Activated CD4-positive, alpha-beta memory T cell treated with anti-CD3 and anti-CD28 coated beads for 36 hours (primary cell): ENCODE measurements at regions not wholly inside any gene's neighbourhood (a gene's known extent, or its start where the extent isn't known, plus 50 kb on each side); places are given as distances from the start of the nearest gene placed in this dataset.

Experiments
- CTCF ChIA-PET: fragments of 350-600 bp; sonication (Branson Sonifier 250); formaldehyde crosslinking; loops from one replicate; lab custom pipeline; 2021; ENCODE audit warnings: antibody characterized with exemption, inconsistent platforms; lab: Charles Lee
- POLR2A ChIA-PET: fragments of 350-600 bp; sonication (Branson Sonifier 250); formaldehyde crosslinking; loops from one replicate; lab custom pipeline; 2021; ENCODE audit warnings: antibody characterized with exemption; lab: Charles Lee
- DNase-seq: peaks from one replicate; pipeline ENCODE4 v3.0.0-alpha.2; 2020
- H3K27ac Mint-ChIP-seq: one replicate; pipeline ENCODE4 v1.8.0; 2021; ENCODE audit warnings: mixed read lengths
- H3K27me3 Mint-ChIP-seq: one replicate; pipeline ENCODE4 v1.8.0; 2021; ENCODE audit warnings: mixed read lengths
- H3K36me3 Mint-ChIP-seq: one replicate; pipeline ENCODE4 v1.8.0; 2021; ENCODE audit warnings: mixed read lengths
- H3K4me1 Mint-ChIP-seq: one replicate; pipeline ENCODE4 v1.8.0; 2021; ENCODE audit warnings: low read depth, mixed read lengths
- H3K4me3 Mint-ChIP-seq: one replicate; pipeline ENCODE4 v1.8.0; 2021; ENCODE audit warnings: mild to moderate bottlenecking, mixed read lengths
- H3K9me3 Mint-ChIP-seq: one replicate; pipeline ENCODE4 v1.8.0; 2021; ENCODE audit warnings: mixed read lengths
- intact Hi-C: fragments of 100-400 bp; cut with micrococcal nuclease; formaldehyde crosslinking; loops from one replicate; pipeline ENCODE4 v1.15.1; 2023

DNA sequence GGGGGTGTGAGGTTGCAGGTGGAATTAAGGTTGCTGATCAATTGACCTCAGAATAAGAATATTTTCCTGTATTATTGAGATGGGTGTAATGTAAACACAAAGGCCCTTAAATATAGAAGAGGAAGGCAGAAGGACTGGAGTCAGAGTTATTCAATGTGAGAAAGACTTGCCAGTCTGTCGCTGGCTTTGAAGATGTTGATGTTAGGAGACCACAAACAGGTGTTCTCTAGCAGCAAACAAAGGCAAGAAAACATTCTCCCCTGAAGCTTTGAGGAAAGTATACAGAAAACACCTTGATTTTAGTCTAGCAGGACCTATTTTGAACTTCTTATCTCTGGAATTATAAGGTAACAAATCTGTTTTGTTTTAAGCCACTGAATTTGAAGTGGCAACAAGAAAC lies 138.9 kb upstream of the PTPRK start:
- no peaks in the 10 kb centered on the region for H3K9me3 Mint-ChIP-seq
- H3K27ac Mint-ChIP-seq: no peak overlapping the region
- ChIA-PET CTCF (interaction anchor here (0.6 kb wide), 1 partner anchor 188 kb away, joined by 3 read pairs; no protein-coding TSS in a partner anchor), POLR2A (no interaction called here)
- DNase-seq: no peak
- H3K27me3 Mint-ChIP-seq: peaks cover 7% of the 10 kb centered on the region
- no peak overlapping the region for H3K4me3 Mint-ChIP-seq
- no peaks in the 10 kb centered on the region for H3K36me3 Mint-ChIP-seq
- peaks cover 31% of the 10 kb centered on the region for H3K4me1 Mint-ChIP-seq
- intact Hi-C loops: loop anchor here (5.0 to 10.0 kb wide), 4 partner anchors 137 to 1016 kb away; partner anchors contain the start of gene PTPRK

- H3K9me3 Mint-ChIP-seq: no peaks in the 10 kb centered on the region
- ChIA-PET CTCF (no interaction called here), POLR2A (no interaction called here)
- no peak overlapping the region for H3K4me3 Mint-ChIP-seq
- peaks cover 31% of the 10 kb centered on the region for H3K4me1 Mint-ChIP-seq
- H3K27me3 Mint-ChIP-seq: peaks cover 6% of the 10 kb centered on the region
- intact Hi-C loops: loop anchor here (5.0 to 10.0 kb wide), 4 partner anchors 135 to 1018 kb away; partner anchors contain the start of gene PTPRK
- H3K36me3 Mint-ChIP-seq: no peaks in the 10 kb centered on the region
- no peak for DNase-seq
- no peak overlapping the region for H3K27ac Mint-ChIP-seq
Observed at GRCh38 chr6:128657181-128657580, 136.8 kb upstream of the PTPRK start.

- H3K9me3 Mint-ChIP-seq: no peaks in the 10 kb centered on the region
- H3K4me3 Mint-ChIP-seq: no peak overlapping the region
- H3K36me3 Mint-ChIP-seq: no peaks in the 10 kb centered on the region
- intact Hi-C loops: loop anchor here (1.0 to 10.0 kb wide), 7 partner anchors 58 to 1236 kb away; partner anchors contain the start of gene PTPRK
- H3K27me3 Mint-ChIP-seq: peaks cover 10% of the 10 kb centered on the region
- POLR2A ChIA-PET: no interaction called here
- DNase-seq: peak; percentile 16
- CTCF ChIA-PET: no interaction called here
- H3K4me1 Mint-ChIP-seq: peaks cover 31% of the 10 kb centered on the region
- peak overlapping the region; percentile 74 for H3K27ac Mint-ChIP-seq
Observed at GRCh38 chr6:128655978-128656498, 135.6 kb upstream of the PTPRK start.

- H3K36me3 Mint-ChIP-seq: no peaks in the 10 kb centered on the region
- no peaks in the 10 kb centered on the region for H3K9me3 Mint-ChIP-seq
- peaks cover 10% of the 10 kb centered on the region for H3K27me3 Mint-ChIP-seq
- ChIA-PET CTCF (no interaction called here), POLR2A (no interaction called here)
- H3K27ac Mint-ChIP-seq: no peak overlapping the region
- H3K4me3 Mint-ChIP-seq: no peak overlapping the region
- DNase-seq: no peak
- intact Hi-C loops: no loop called here
- H3K4me1 Mint-ChIP-seq: no peaks in the 10 kb centered on the region
Observed at GRCh38 chr6:128648022-128648598, 127.7 kb upstream of the PTPRK start.

DNA sequence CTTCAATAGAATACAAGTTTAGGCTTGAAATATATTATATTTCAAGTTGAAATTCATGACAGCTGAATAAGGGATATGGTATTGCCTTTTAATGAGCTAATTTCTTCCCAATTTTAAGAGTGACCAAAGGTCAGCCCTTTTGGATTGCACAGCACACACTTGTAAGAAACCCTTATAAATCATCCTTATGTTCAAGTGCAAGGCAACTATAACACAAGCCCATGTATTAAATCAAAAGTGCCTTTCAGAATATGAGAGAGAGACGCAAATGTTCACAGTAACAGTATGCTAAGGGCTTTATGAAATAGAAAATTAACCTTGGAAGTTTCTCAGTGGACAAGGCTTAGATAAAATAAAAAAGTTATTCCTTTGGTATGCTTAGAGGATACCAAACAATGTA lies 121.7 kb upstream of the PTPRK start:
- Mint-ChIP-seq H3K36me3 (no peaks in the 10 kb centered on the region), H3K27me3 (peaks cover 3% of the 10 kb centered on the region), H3K4me3 (no peak overlapping the region), H3K27ac (no peak overlapping the region), H3K9me3 (no peaks in the 10 kb centered on the region), H3K4me1 (no peaks in the 10 kb centered on the region)
- no peak for DNase-seq
- ChIA-PET CTCF (no interaction called here), POLR2A (interaction anchor here (0.5 kb wide), 1 partner anchor 14 kb away, joined by 6 read pairs; no protein-coding TSS in a partner anchor)
- intact Hi-C loops: no loop called here

DNA sequence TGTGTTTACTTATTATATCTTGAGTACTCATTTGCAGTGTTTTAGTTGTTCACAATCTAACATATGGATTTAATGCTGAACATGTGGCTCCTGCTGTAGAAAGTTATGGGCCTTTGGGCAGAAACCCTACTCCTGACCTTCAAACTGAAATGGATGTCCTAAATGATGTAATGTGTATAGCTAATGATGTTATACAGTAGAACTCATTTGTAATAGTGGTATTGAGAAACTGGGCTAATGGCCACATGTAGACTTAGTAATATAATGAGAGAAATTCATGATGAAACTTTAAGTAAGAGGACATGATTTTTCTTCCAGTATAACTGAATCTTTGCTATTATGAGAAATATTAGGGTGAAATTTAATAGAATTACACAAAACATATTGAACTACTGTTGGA lies 121.3 kb upstream of the PTPRK start:
- H3K4me1 Mint-ChIP-seq: no peaks in the 10 kb centered on the region
- POLR2A ChIA-PET: no interaction called here
- intact Hi-C loops: no loop called here

GRCh38 chr6:128638817-128639216 lies 118.4 kb upstream of the PTPRK start:
- Mint-ChIP-seq H3K4me3 (no peak overlapping the region), H3K9me3 (no peaks in the 10 kb centered on the region), H3K4me1 (no peaks in the 10 kb centered on the region), H3K27me3 (peaks cover 6% of the 10 kb centered on the region), H3K36me3 (no peaks in the 10 kb centered on the region), H3K27ac (no peak overlapping the region)
- ChIA-PET CTCF (no interaction called here), POLR2A (no interaction called here)
- intact Hi-C loops: no loop called here
- no peak for DNase-seq

More for the DNA sequence above, 121.3 kb upstream of the PTPRK start:
- CTCF ChIA-PET: no interaction called here
- no peaks in the 10 kb centered on the region for H3K36me3 Mint-ChIP-seq
- DNase-seq: no peak
- H3K4me3 Mint-ChIP-seq: no peak overlapping the region
- peaks cover 1% of the 10 kb centered on the region for H3K27me3 Mint-ChIP-seq
- H3K9me3 Mint-ChIP-seq: no peaks in the 10 kb centered on the region
- H3K27ac Mint-ChIP-seq: no peak overlapping the region

DNA sequence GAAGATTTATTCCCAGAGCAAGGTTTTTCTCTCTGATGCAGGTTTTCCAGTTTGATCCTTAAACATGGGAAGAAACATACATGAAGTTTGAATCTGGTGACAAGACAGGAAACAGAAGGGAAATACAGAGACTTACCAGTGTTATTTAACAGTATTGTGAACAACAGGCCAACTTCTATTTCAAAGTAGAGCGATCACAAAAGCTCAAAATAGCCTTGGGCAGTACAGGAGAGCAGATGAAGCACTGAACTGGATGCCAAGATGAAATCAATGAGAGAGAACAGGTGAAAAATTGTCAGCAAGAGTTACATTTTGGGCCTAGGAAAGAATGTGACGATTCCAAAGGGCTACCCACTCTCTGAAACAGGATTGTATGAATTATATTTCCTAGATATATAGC lies 114.8 kb upstream of the PTPRK start:
- H3K27me3 Mint-ChIP-seq: peaks cover 6% of the 10 kb centered on the region
- no peaks in the 10 kb centered on the region for H3K4me1 Mint-ChIP-seq
- H3K9me3 Mint-ChIP-seq: no peaks in the 10 kb centered on the region
- ChIA-PET CTCF (no interaction called here), POLR2A (no interaction called here)
- no peak overlapping the region for H3K27ac Mint-ChIP-seq
- intact Hi-C loops: no loop called here
- no peak for DNase-seq
- H3K4me3 Mint-ChIP-seq: no peak overlapping the region
- H3K36me3 Mint-ChIP-seq: no peaks in the 10 kb centered on the region

GRCh38 chr6:128632131-128632530 lies 111.7 kb upstream of the PTPRK start:
- intact Hi-C loops: no loop called here
- no peaks in the 10 kb centered on the region for H3K36me3 Mint-ChIP-seq
- no peak overlapping the region for H3K27ac Mint-ChIP-seq
- DNase-seq: no peak
- H3K9me3 Mint-ChIP-seq: no peaks in the 10 kb centered on the region
- CTCF ChIA-PET: no interaction called here
- H3K27me3 Mint-ChIP-seq: peaks cover 5% of the 10 kb centered on the region
- POLR2A ChIA-PET: no interaction called here
- no peaks in the 10 kb centered on the region for H3K4me1 Mint-ChIP-seq
- H3K4me3 Mint-ChIP-seq: no peak overlapping the region

DNA sequence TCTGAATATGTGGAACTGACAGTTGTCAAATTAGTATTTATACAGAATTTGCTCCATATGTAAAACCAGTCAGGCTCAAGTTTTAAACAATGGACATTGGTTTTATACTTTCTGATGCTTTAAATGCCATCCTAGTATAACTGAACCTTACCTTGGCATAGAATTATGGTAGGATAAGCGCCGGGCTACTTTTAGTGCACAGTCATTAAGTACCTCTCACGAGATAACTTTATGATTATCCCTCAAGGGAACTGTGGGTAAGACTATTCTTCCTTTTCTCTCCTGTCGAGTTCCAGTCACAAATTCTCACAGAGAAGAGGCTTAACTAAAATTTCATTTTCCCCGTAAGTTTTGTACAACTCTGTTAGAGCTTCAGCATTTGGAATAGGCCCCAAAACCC lies 110.6 kb upstream of the PTPRK start:
- no peak overlapping the region for H3K27ac Mint-ChIP-seq
- DNase-seq: no peak
- H3K27me3 Mint-ChIP-seq: peaks cover 5% of the 10 kb centered on the region
- H3K4me3 Mint-ChIP-seq: no peak overlapping the region
- ChIA-PET POLR2A (no interaction called here), CTCF (no interaction called here)
- no peaks in the 10 kb centered on the region for H3K9me3 Mint-ChIP-seq
- intact Hi-C loops: no loop called here
- H3K36me3 Mint-ChIP-seq: no peaks in the 10 kb centered on the region
- H3K4me1 Mint-ChIP-seq: peaks cover 4% of the 10 kb centered on the region

- peaks cover 4% of the 10 kb centered on the region for H3K4me1 Mint-ChIP-seq
- no peak overlapping the region for H3K27ac Mint-ChIP-seq
- ChIA-PET POLR2A (no interaction called here), CTCF (no interaction called here)
- intact Hi-C loops: no loop called here
- no peaks in the 10 kb centered on the region for H3K9me3 Mint-ChIP-seq
- H3K27me3 Mint-ChIP-seq: peaks cover 1% of the 10 kb centered on the region
- H3K36me3 Mint-ChIP-seq: no peaks in the 10 kb centered on the region
- H3K4me3 Mint-ChIP-seq: no peak overlapping the region
- DNase-seq: no peak
Observed at GRCh38 chr6:128630213-128630612, 109.8 kb upstream of the PTPRK start.

DNA sequence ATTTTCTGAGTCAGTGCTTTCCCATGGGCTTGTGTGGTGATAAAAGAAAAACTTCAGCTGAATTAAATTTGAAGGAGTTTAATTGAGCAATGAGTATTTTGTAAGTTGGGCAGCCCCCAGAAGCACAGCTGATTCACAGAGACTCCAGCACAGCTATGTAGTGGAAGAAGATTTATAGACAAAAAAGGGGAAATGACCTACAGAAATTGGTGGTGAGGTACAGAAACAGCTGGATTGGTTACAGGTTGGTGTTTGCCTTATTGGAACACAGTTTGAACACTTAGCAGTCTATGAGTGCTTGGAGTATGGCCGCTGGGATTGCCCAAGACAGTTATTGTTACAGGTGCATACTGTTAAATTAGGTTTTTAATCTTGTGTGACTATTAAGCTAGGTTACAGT lies 96.9 kb upstream of the PTPRK start:
- intact Hi-C loops: no loop called here
- ChIA-PET POLR2A (no interaction called here), CTCF (no interaction called here)
- Mint-ChIP-seq H3K27me3 (peaks cover 11% of the 10 kb centered on the region), H3K9me3 (peaks cover 11% of the 10 kb centered on the region), H3K4me3 (no peak overlapping the region), H3K36me3 (no peaks in the 10 kb centered on the region), H3K27ac (no peak overlapping the region), H3K4me1 (no peaks in the 10 kb centered on the region)
- DNase-seq: no peak

DNA sequence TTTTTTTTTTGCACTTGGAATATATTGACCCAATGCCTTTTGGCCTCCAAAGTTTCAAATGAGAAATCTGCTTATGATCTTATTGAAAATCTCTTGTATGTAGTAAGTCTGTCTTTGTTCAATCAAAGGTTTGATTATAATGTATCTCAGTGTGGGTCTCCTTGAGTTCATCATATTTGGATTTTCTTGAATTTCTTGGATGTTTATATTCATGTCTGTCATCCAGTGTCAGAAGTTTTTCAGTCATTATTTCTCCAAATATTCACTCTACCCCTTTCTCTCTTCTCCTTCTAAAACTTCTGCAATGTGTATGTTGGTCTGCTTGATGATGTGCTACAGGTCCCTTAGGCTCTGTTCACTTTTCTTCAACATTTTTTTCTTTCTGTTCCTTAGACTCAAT lies 95.9 kb upstream of the PTPRK start:
- ChIA-PET CTCF (no interaction called here), POLR2A (no interaction called here)
- H3K27me3 Mint-ChIP-seq: peaks cover 8% of the 10 kb centered on the region
- H3K4me3 Mint-ChIP-seq: no peak overlapping the region
- intact Hi-C loops: no loop called here
- H3K9me3 Mint-ChIP-seq: peaks cover 11% of the 10 kb centered on the region
- no peak overlapping the region for H3K27ac Mint-ChIP-seq
- H3K4me1 Mint-ChIP-seq: no peaks in the 10 kb centered on the region
- no peak for DNase-seq
- no peaks in the 10 kb centered on the region for H3K36me3 Mint-ChIP-seq
